ENCODE measurements at regions not wholly inside any gene's neighbourhood (a gene's known extent, or its start where the extent isn't known, plus 50 kb on each side); places are given as distances from the start of the nearest gene placed in this dataset.

- Histone ChIP-seq H3K27me3 (peaks cover 0 to 25% of the 10 kb centered on the region in 2 donors), H3K4me3 (no peak overlapping the region), H3K4me1 (no peaks in the 10 kb centered on the region), H3K36me3 (no peaks in the 10 kb centered on the region), H3K9me3 (no peaks in the 10 kb centered on the region), H3K27ac (no peak overlapping the region)
- no peak for TF ChIP-seq CTCF (IDR thresholded peaks at IDR 0.05)
- intact Hi-C loops (cut with DNase I; ENCODE audit: low total_unique reads), result no loop called here
- DNase-seq, result no peak
These were observed 444.5 kb downstream of the PREX1 start for GRCh38 chr20:48383252-48383651.

GRCh38 chr20:48382304-48382703 lies 445.5 kb downstream of the PREX1 start:
- Histone ChIP-seq H3K27ac (no peak overlapping the region), H3K9me3 (no peaks in the 10 kb centered on the region), H3K4me1 (no peaks in the 10 kb centered on the region), H3K36me3 (no peaks in the 10 kb centered on the region), H3K27me3 (peaks cover 0 to 30% of the 10 kb centered on the region in 2 donors), H3K4me3 (no peak overlapping the region)
- intact Hi-C loops (cut with DNase I; ENCODE audit: low total_unique reads), result no loop called here
- no peak for TF ChIP-seq CTCF (IDR thresholded peaks at IDR 0.05)
- DNase-seq, result no peak

- H3K27ac ChIP-seq, result no peak overlapping the region
- H3K36me3 ChIP-seq, result no peaks in the 10 kb centered on the region
- H3K9me3 ChIP-seq, result no peaks in the 10 kb centered on the region
- no peaks in the 10 kb centered on the region for H3K4me1 ChIP-seq
- intact Hi-C loops (cut with DNase I; ENCODE audit: low total_unique reads), result no loop called here
- no peak overlapping the region for H3K4me3 ChIP-seq
- no peak for DNase-seq
- peaks cover 0 to 32% of the 10 kb centered on the region in 2 donors for H3K27me3 ChIP-seq
- TF ChIP-seq CTCF (IDR thresholded peaks at IDR 0.05), result no peak
These were observed 446.3 kb downstream of the PREX1 start for GRCh38 chr20:48381353-48382120.

GRCh38 chr20:48380661-48381060 lies 447.1 kb downstream of the PREX1 start:
- intact Hi-C loops (cut with DNase I; ENCODE audit: low total_unique reads), result no loop called here
- Histone ChIP-seq H3K36me3 (no peaks in the 10 kb centered on the region), H3K4me1 (no peaks in the 10 kb centered on the region), H3K27me3 (peaks cover 0 to 33% of the 10 kb centered on the region in 2 donors), H3K27ac (no peak overlapping the region), H3K9me3 (no peaks in the 10 kb centered on the region), H3K4me3 (no peak overlapping the region)
- no peak for DNase-seq
- TF ChIP-seq CTCF (IDR thresholded peaks at IDR 0.05), result no peak

- no peak for DNase-seq
- TF ChIP-seq CTCF (IDR thresholded peaks at IDR 0.05), result no peak
- peaks cover 0 to 24% of the 10 kb centered on the region in 2 donors for H3K27me3 ChIP-seq
- no peaks in the 10 kb centered on the region for H3K9me3 ChIP-seq
- H3K36me3 ChIP-seq, result no peaks in the 10 kb centered on the region
- H3K4me1 ChIP-seq, result peaks cover 0 to 7% (median 2%) of the 10 kb centered on the region in 4 donors
- H3K27ac ChIP-seq, result no peak overlapping the region
- intact Hi-C loops (cut with DNase I; ENCODE audit: low total_unique reads), result no loop called here
- H3K4me3 ChIP-seq, result no peak overlapping the region
These were observed 448.7 kb downstream of the PREX1 start for GRCh38 chr20:48378976-48379675.
